Neural cell (in vitro differentiated cells): ENCODE measurements at regions not wholly inside any gene's neighbourhood (a gene's known extent, or its start where the extent isn't known, plus 50 kb on each side); places are given as distances from the start of the nearest gene placed in this dataset.

Experiments
- H2AFZ ChIP-seq: fragments of 200-600, 300-800 bp; sonication (generic), shearing (Covaris generic); 2 replicates; pipeline ENCODE4 v1.6.0; 2014; ENCODE audit warnings: low read depth, mild to moderate bottlenecking, antibody characterized with exemption, low read length, moderate library complexity
- H3F3A ChIP-seq: fragments of 200-600 bp; shearing (Covaris generic); 2 replicates; pipeline ENCODE4 v1.6.1; 2016; ENCODE audit warnings: mild to moderate bottlenecking, moderate library complexity, mixed read lengths, antibody characterized with exemption, low read length; ENCODE audit not compliant: insufficient read depth, poor library complexity, severe bottlenecking
- H3K27ac ChIP-seq: fragments of 200-600, 300-800 bp; sonication (generic), shearing (Covaris generic); 2 replicates; pipeline ENCODE4 v1.5.1; 2014; ENCODE audit warnings: mild to moderate bottlenecking, low read length, moderate library complexity
- H3K27me3 ChIP-seq: fragments of 300-800, 200-600 bp; sonication (generic), shearing (Covaris generic); 2 replicates; pipeline ENCODE4 v1.6.0; 2014; ENCODE audit warnings: mild to moderate bottlenecking, low read depth, low read length, moderate library complexity; ENCODE audit not compliant: insufficient read depth
- H3K36me3 ChIP-seq: fragments of 300-800, 200-600 bp; sonication (generic), shearing (Covaris generic); 2 replicates; pipeline ENCODE4 v1.5.1; 2014; ENCODE audit warnings: mild to moderate bottlenecking, antibody characterized with exemption, low read length, moderate library complexity; ENCODE audit not compliant: insufficient read depth
- H3K4me2 ChIP-seq: fragments of 300-800, 200-600 bp; sonication (generic), shearing (Covaris generic); 2 replicates; pipeline ENCODE4 v1.6.0; 2014; ENCODE audit warnings: mild to moderate bottlenecking, low read length
- H3K4me3 ChIP-seq: fragments of 300-800, 200-600 bp; sonication (generic), shearing (Covaris generic); 2 replicates; pipeline ENCODE4 v1.5.1; 2014; ENCODE audit warnings: mild to moderate bottlenecking, low read length, moderate library complexity
- H3K79me2 ChIP-seq: fragments of 200-600 bp; shearing (Covaris generic); replicated peaks from 2 replicates; pipeline ENCODE4 v1.6.0; 2014; ENCODE audit warnings: mild to moderate bottlenecking, low read length, moderate library complexity; ENCODE audit not compliant: insufficient read depth
- H3K9ac ChIP-seq: fragments of 300-800, 200-600 bp; sonication (generic), shearing (Covaris generic); 2 replicates; pipeline ENCODE4 v1.6.1; 2016; ENCODE audit warnings: mild to moderate bottlenecking, low read length, mixed read lengths
- H3K9me2 ChIP-seq: fragments of 200-600 bp; shearing (Covaris generic); 2 replicates; pipeline ENCODE4 v1.6.1; 2016; ENCODE audit warnings: mild to moderate bottlenecking, low read length, mixed read lengths; ENCODE audit not compliant: insufficient read depth
- H3K9me3 ChIP-seq: fragments of 200-600, 300-800 bp; sonication (generic), shearing (Covaris generic); 2 replicates; pipeline ENCODE4 v1.6.1; 2016; ENCODE audit warnings: mild to moderate bottlenecking, mixed run types, low read length, moderate library complexity, mixed read lengths
- H4K20me1 ChIP-seq: fragments of 200-600 bp; shearing (Covaris generic); 2 replicates; pipeline ENCODE4 v1.6.1; 2016; ENCODE audit warnings: mild to moderate bottlenecking, mixed run types; ENCODE audit not compliant: insufficient read depth
- CTCF ChIP-seq: fragments of 450-650 bp; IDR thresholded peaks from 2 replicates; pipeline ENCODE4 v1.5.1; 2014; ENCODE audit warnings: antibody characterized with exemption, mild to moderate bottlenecking, moderate library complexity; ENCODE audit not compliant: poor library complexity, severe bottlenecking
- EP300 ChIP-seq: fragments of 450-650 bp; conservative IDR thresholded peaks from 2 replicates; pipeline ENCODE4 v1.6.1; 2014; ENCODE audit warnings: antibody characterized with exemption, mild to moderate bottlenecking, moderate library complexity; ENCODE audit not compliant: poor library complexity, severe bottlenecking
- EZH2 ChIP-seq: fragments of 200-600, 300-800 bp; shearing (Covaris generic), sonication (generic); IDR thresholded peaks from 2 replicates; pipeline ENCODE4 v1.6.1; 2014; ENCODE audit warnings: antibody characterized with exemption, low read length, borderline replicate concordance, mild to moderate bottlenecking; ENCODE audit not compliant: insufficient read depth, poor library complexity, severe bottlenecking
- MXI1 ChIP-seq: fragments of 450-650 bp; conservative IDR thresholded peaks from 2 replicates; pipeline ENCODE4 v1.6.1; 2014; ENCODE audit warnings: antibody characterized with exemption, mild to moderate bottlenecking; ENCODE audit not compliant: poor library complexity, severe bottlenecking
- POLR2AphosphoS5 ChIP-seq: IDR thresholded peaks from 2 replicates; pipeline ENCODE4 v1.6.1; 2012
- RAD21 ChIP-seq: fragments of 450-650 bp; conservative IDR thresholded peaks from 2 replicates; pipeline ENCODE4 v1.6.1; 2014; ENCODE audit warnings: antibody characterized with exemption, mild to moderate bottlenecking, moderate library complexity
- SMC3 ChIP-seq: fragments of 450-650 bp; conservative IDR thresholded peaks from 2 replicates; pipeline ENCODE4 v1.6.1; 2014; ENCODE audit warnings: antibody characterized with exemption, mild to moderate bottlenecking, moderate library complexity; ENCODE audit not compliant: poor library complexity
- TAF1 ChIP-seq: IDR thresholded peaks from 2 replicates; pipeline ENCODE4 v1.6.1; 2012; ENCODE audit warnings: low read depth
- TF ChIP-seq, protein P1 (sequence below): IDR thresholded peaks from 2 replicates; pipeline ENCODE4 v1.6.1; 2012; ENCODE audit warnings: borderline replicate concordance

- peaks cover 5% of the 10 kb centered on the region for H3F3A ChIP-seq
- no peaks in the 10 kb centered on the region for H3K36me3 ChIP-seq
- H3K27ac ChIP-seq, result no peak overlapping the region
- TF ChIP-seq RAD21 (no peak), SMC3 (no peak), MXI1 (no peak), CTCF (no peak), EP300 (no peak), POLR2AphosphoS5 (no peak), TAF1 (no peak), EZH2 (no peak)
- TF ChIP-seq, protein P1, sequence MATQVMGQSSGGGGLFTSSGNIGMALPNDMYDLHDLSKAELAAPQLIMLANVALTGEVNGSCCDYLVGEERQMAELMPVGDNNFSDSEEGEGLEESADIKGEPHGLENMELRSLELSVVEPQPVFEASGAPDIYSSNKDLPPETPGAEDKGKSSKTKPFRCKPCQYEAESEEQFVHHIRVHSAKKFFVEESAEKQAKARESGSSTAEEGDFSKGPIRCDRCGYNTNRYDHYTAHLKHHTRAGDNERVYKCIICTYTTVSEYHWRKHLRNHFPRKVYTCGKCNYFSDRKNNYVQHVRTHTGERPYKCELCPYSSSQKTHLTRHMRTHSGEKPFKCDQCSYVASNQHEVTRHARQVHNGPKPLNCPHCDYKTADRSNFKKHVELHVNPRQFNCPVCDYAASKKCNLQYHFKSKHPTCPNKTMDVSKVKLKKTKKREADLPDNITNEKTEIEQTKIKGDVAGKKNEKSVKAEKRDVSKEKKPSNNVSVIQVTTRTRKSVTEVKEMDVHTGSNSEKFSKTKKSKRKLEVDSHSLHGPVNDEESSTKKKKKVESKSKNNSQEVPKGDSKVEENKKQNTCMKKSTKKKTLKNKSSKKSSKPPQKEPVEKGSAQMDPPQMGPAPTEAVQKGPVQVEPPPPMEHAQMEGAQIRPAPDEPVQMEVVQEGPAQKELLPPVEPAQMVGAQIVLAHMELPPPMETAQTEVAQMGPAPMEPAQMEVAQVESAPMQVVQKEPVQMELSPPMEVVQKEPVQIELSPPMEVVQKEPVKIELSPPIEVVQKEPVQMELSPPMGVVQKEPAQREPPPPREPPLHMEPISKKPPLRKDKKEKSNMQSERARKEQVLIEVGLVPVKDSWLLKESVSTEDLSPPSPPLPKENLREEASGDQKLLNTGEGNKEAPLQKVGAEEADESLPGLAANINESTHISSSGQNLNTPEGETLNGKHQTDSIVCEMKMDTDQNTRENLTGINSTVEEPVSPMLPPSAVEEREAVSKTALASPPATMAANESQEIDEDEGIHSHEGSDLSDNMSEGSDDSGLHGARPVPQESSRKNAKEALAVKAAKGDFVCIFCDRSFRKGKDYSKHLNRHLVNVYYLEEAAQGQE, result no peak
- H3K27me3 ChIP-seq, result no peaks in the 10 kb centered on the region
- H3K4me3 ChIP-seq, result no peak overlapping the region
- H3K9me2 ChIP-seq, result no peaks in the 10 kb centered on the region
- H4K20me1 ChIP-seq, result no peaks in the 10 kb centered on the region
- no peak overlapping the region for H2AFZ ChIP-seq
- no peaks in the 10 kb centered on the region for H3K79me2 ChIP-seq
- no peak overlapping the region for H3K9ac ChIP-seq
- H3K4me2 ChIP-seq, result no peak overlapping the region
- H3K9me3 ChIP-seq, result no peaks in the 10 kb centered on the region
Observed at GRCh38 chr4:187887906-187888305, 107.7 kb upstream of the ZFP42 start.

DNA sequence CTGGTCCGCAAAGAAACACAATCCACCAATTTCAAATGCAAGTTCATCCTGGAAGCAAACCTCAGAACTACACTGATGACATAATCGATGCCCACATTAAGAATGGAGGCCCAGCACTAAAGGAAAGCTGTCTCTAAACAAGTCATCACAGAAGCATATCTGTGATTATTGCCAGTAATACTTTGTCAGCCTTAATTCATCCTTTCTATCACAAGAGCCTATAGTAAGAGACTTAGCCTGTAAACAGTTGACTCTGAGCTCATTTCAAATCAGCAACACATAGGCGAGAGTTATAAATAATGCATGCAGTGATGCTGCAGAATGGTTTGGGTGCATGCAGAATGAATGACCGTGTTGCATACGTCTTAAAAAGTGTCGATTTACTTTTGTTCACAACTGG is 105.9 kb upstream of the ZFP42 start:
- TF ChIP-seq, protein P1, result no peak
- TF ChIP-seq EZH2 (no peak), EP300 (no peak), RAD21 (no peak), CTCF (no peak), TAF1 (no peak), POLR2AphosphoS5 (no peak), SMC3 (no peak), MXI1 (no peak)
- H3K4me2 ChIP-seq, result no peak overlapping the region
- no peak overlapping the region for H3K9ac ChIP-seq
- no peaks in the 10 kb centered on the region for H4K20me1 ChIP-seq
- no peak overlapping the region for H2AFZ ChIP-seq
- H3F3A ChIP-seq, result peaks cover 5% of the 10 kb centered on the region
- no peak overlapping the region for H3K4me3 ChIP-seq
- H3K79me2 ChIP-seq, result no peaks in the 10 kb centered on the region
- H3K27ac ChIP-seq, result no peak overlapping the region
- no peaks in the 10 kb centered on the region for H3K9me3 ChIP-seq
- no peaks in the 10 kb centered on the region for H3K36me3 ChIP-seq
- H3K27me3 ChIP-seq, result no peaks in the 10 kb centered on the region
- no peaks in the 10 kb centered on the region for H3K9me2 ChIP-seq
